Urinary bladder (tissue), 3 donors: ENCODE measurements at regions not wholly inside any gene's neighbourhood (a gene's known extent, or its start where the extent isn't known, plus 50 kb on each side); places are given as distances from the start of the nearest gene placed in this dataset.
A peak's percentile ranks its signal among the peaks of the same experiment; 100 is the strongest.

Source experiments
- DNase-seq: peaks from one replicate; pipeline ENCODE4 v3.0.0-alpha.2; 2015; ENCODE audit errors: extremely low spot score
- H3K27ac ChIP-seq: one replicate; pipeline ENCODE4 v1.5.1; 2013; ENCODE audit warnings: low read depth, mild to moderate bottlenecking, moderate library complexity
- H3K36me3 ChIP-seq: one replicate; pipeline ENCODE4 v1.6.1; 2013; ENCODE audit warnings: mild to moderate bottlenecking, moderate library complexity; ENCODE audit not compliant: insufficient read depth
- H3K4me1 ChIP-seq: one replicate; pipeline ENCODE4 v1.6.1; 2013; ENCODE audit warnings: mild to moderate bottlenecking, moderate library complexity; ENCODE audit not compliant: insufficient read depth
- H3K4me3 ChIP-seq: one replicate; pipeline ENCODE4 v1.5.1; 2013; ENCODE audit warnings: low read depth, low read length
- WGBS: extraction: QIAGEN DNeasy Blood & Tissue Kit; methylation state at CpG from one replicate; pipeline ENCODE4 v1.1.7; 2013; 5-methylcytosine and 5-hydroxymethylcytosine counted together
- donor health status: healthy with polysubstance abuse.
- donor health status: healthy.

GRCh38 chr5:82338771-82339373, 60.7 kb upstream of the RPS23 start:
- no peak for DNase-seq
- H3K27ac ChIP-seq: no peak overlapping the region
- no peak overlapping the region for H3K4me3 ChIP-seq
- H3K4me1 ChIP-seq: no peaks in the 10 kb centered on the region
- 70% methylated on average over 5 of the region's 5 CpGs for WGBS
- no peaks in the 10 kb centered on the region for H3K36me3 ChIP-seq

GRCh38 chr5:82336959-82337351, 58.8 kb upstream of the RPS23 start:
- no peak overlapping the region for H3K4me3 ChIP-seq
- H3K4me1 ChIP-seq: no peaks in the 10 kb centered on the region
- DNase-seq: no peak
- no peak overlapping the region for H3K27ac ChIP-seq
- no peaks in the 10 kb centered on the region for H3K36me3 ChIP-seq
- WGBS: 89% methylated on average over 1 of the region's 1 CpG

- no peaks in the 10 kb centered on the region for H3K36me3 ChIP-seq
- no peaks in the 10 kb centered on the region for H3K4me1 ChIP-seq
- WGBS: 95% methylated on average over 3 of the region's 3 CpGs
- no peak for DNase-seq
- no peak overlapping the region for H3K27ac ChIP-seq
- no peak overlapping the region for H3K4me3 ChIP-seq
Observed at GRCh38 chr5:82336226-82336958, 58.2 kb upstream of the RPS23 start.

- Histone ChIP-seq H3K4me3 (no peak overlapping the region), H3K36me3 (no peaks in the 10 kb centered on the region), H3K4me1 (no peaks in the 10 kb centered on the region), H3K27ac (no peak overlapping the region)
- DNase-seq: no peak
- 87% methylated on average over 5 of the region's 5 CpGs for WGBS
Observed at GRCh38 chr5:82335806-82336205, 57.7 kb upstream of the RPS23 start.

- no peaks in the 10 kb centered on the region for H3K36me3 ChIP-seq
- DNase-seq: no peak
- peak overlapping the region; percentile 32 for H3K27ac ChIP-seq
- H3K4me1 ChIP-seq: no peaks in the 10 kb centered on the region
- H3K4me3 ChIP-seq: no peak overlapping the region
- WGBS: 29% methylated on average over 4 of the region's 4 CpGs
Observed at GRCh38 chr5:82334856-82335255, 56.7 kb upstream of the RPS23 start.

GRCh38 chr5:82334085-82334692, 56.0 kb upstream of the RPS23 start:
- WGBS: 50% methylated on average over 5 of the region's 5 CpGs
- no peak overlapping the region for H3K4me3 ChIP-seq

GRCh38 chr5:82332886-82333615, 54.9 kb upstream of the RPS23 start:
- 40% methylated on average over 2 of the region's 2 CpGs for WGBS
- DNase-seq: no peak
- H3K27ac ChIP-seq: no peak overlapping the region

More at GRCh38 chr5:82334085-82334692, 56.0 kb upstream of the RPS23 start:
- Histone ChIP-seq H3K36me3 (no peaks in the 10 kb centered on the region), H3K27ac (no peak overlapping the region), H3K4me1 (no peaks in the 10 kb centered on the region)
- no peak for DNase-seq

GRCh38 chr5:82332064-82332855, 54.1 kb upstream of the RPS23 start:
- H3K27ac ChIP-seq: no peak overlapping the region
- 67% methylated on average over 3 of the region's 3 CpGs for WGBS
- H3K4me1 ChIP-seq: no peaks in the 10 kb centered on the region
- no peak overlapping the region for H3K4me3 ChIP-seq
- DNase-seq: no peak
- H3K36me3 ChIP-seq: no peaks in the 10 kb centered on the region

More at GRCh38 chr5:82332886-82333615, 54.9 kb upstream of the RPS23 start:
- H3K4me1 ChIP-seq: no peaks in the 10 kb centered on the region
- H3K36me3 ChIP-seq: no peaks in the 10 kb centered on the region
- no peak overlapping the region for H3K4me3 ChIP-seq

GRCh38 chr5:82331557-82331956, 53.4 kb upstream of the RPS23 start:
- 91% methylated on average over 4 of the region's 4 CpGs for WGBS
- Histone ChIP-seq H3K27ac (no peak overlapping the region), H3K36me3 (no peaks in the 10 kb centered on the region), H3K4me1 (no peaks in the 10 kb centered on the region), H3K4me3 (no peak overlapping the region)
- DNase-seq: no peak

GRCh38 chr5:82330530-82331270, 52.5 kb upstream of the RPS23 start:
- no peak for DNase-seq
- H3K27ac ChIP-seq: no peak overlapping the region

GRCh38 chr5:82329393-82329792, 51.2 kb upstream of the RPS23 start:
- no peak for DNase-seq
- H3K27ac ChIP-seq: no peak overlapping the region
- H3K4me3 ChIP-seq: no peak overlapping the region
- no peaks in the 10 kb centered on the region for H3K4me1 ChIP-seq
- 97% methylated on average over 6 of the region's 6 CpGs for WGBS
- no peaks in the 10 kb centered on the region for H3K36me3 ChIP-seq

More at GRCh38 chr5:82330530-82331270, 52.5 kb upstream of the RPS23 start:
- Histone ChIP-seq H3K4me3 (no peak overlapping the region), H3K4me1 (no peaks in the 10 kb centered on the region), H3K36me3 (no peaks in the 10 kb centered on the region)
- WGBS: 67% methylated on average over 3 of the region's 3 CpGs
